ENCODE measurements at regions not wholly inside any gene's neighbourhood (a gene's known extent, or its start where the extent isn't known, plus 50 kb on each side); places are given as distances from the start of the nearest gene placed in this dataset.

GRCh38 chr11:92154110-92154509, 70.5 kb upstream of the FAT3 start:
- no peak for TF ChIP-seq CTCF (IDR thresholded peaks at IDR 0.05; ENCODE audit: extremely low read depth in 1 of 2, insufficient read depth in 1 of 2, low read depth in 1 of 2, low read length in 2 of 2)
- TF ChIP-seq EZH2 (IDR thresholded peaks at IDR 0.05; ENCODE audit: borderline replicate concordance, low read depth, low read length, severe bottlenecking): no peak
- TF ChIP-seq POLR2A (IDR thresholded peaks at IDR 0.05; ENCODE audit: low read depth, low read length): no peak
- no peak for TF ChIP-seq POLR2AphosphoS5 (IDR thresholded peaks at IDR 0.05; ENCODE audit: insufficient read depth, low read depth, low read length)

Data from endothelial cell of umbilical vein (primary cell).